ENCODE measurements at regions not wholly inside any gene's neighbourhood (a gene's known extent, or its start where the extent isn't known, plus 50 kb on each side); places are given as distances from the start of the nearest gene placed in this dataset.

GRCh38 chr18:57891707-57892391, 88.7 kb upstream of the ATP8B1 start:
- CTCF ChIA-PET = interaction anchor here (0.7 to 1.7 kb wide), 2 partner anchors 10 to 13 kb away, joined by 3 to 10 read pairs; no protein-coding TSS in a partner anchor
- peaks cover 2% of the 10 kb centered on the region; the same call in 1 of the 2 replicates for H3K27me3 ChIP-seq (ENCODE audit: control insufficient read depth, insufficient read depth, low read length)
- H3K36me3 ChIP-seq (ENCODE audit: control insufficient read depth, insufficient read depth, low read length) = no peaks in the 10 kb centered on the region
- TF ChIP-seq CTCF (IDR thresholded peaks at IDR 0.05; ENCODE audit: insufficient read depth, low read depth, low read length) = no peak
- POLR2A ChIA-PET = interaction anchor here (0.7 kb wide), 1 partner anchor 262 kb away, joined by 4 read pairs; no protein-coding TSS in a partner anchor
- H3K4me3 ChIP-seq (ENCODE audit: low read depth, low read length) = no peak overlapping the region
- DNase-seq (ENCODE audit: low read depth) = no peak

- Histone ChIP-seq H3K4me3 (ENCODE audit: low read depth, low read length) (no peak overlapping the region), H3K27me3 (ENCODE audit: control insufficient read depth, insufficient read depth, low read length) (peaks cover 2% of the 10 kb centered on the region; the same call in 1 of the 2 replicates), H3K36me3 (ENCODE audit: control insufficient read depth, insufficient read depth, low read length) (no peaks in the 10 kb centered on the region)
- DNase-seq (ENCODE audit: low read depth) = no peak
- CTCF ChIA-PET = interaction anchor here (1.1 to 1.7 kb wide), 3 partner anchors 8 to 11 kb away, joined by 3 to 10 read pairs (median 3); no protein-coding TSS in a partner anchor
- no peak for TF ChIP-seq CTCF (IDR thresholded peaks at IDR 0.05; ENCODE audit: insufficient read depth, low read depth, low read length)
- POLR2A ChIA-PET = no interaction called here
Observed at GRCh38 chr18:57890266-57890665, 87.2 kb upstream of the ATP8B1 start.

- TF ChIP-seq CTCF (IDR thresholded peaks at IDR 0.05; ENCODE audit: insufficient read depth, low read depth, low read length) = no peak
- CTCF ChIA-PET = interaction anchor here (1.6 kb wide), 1 partner anchor 9 kb away, joined by 3 read pairs; no protein-coding TSS in a partner anchor
- DNase-seq (ENCODE audit: low read depth) = no peak
- Histone ChIP-seq H3K36me3 (ENCODE audit: control insufficient read depth, insufficient read depth, low read length) (no peaks in the 10 kb centered on the region), H3K27me3 (ENCODE audit: control insufficient read depth, insufficient read depth, low read length) (peaks cover 2% of the 10 kb centered on the region; the same call in 1 of the 2 replicates), H3K4me3 (ENCODE audit: low read depth, low read length) (no peak overlapping the region)
- POLR2A ChIA-PET = no interaction called here
Observed at GRCh38 chr18:57889841-57890240, 86.7 kb upstream of the ATP8B1 start.

- ChIA-PET POLR2A (no interaction called here), CTCF (interaction anchor here (0.7 to 1.5 kb wide), 5 partner anchors 10 to 248 kb away, joined by 3 read pairs; no protein-coding TSS in a partner anchor)
- no peaks in the 10 kb centered on the region for H3K36me3 ChIP-seq (ENCODE audit: control insufficient read depth, insufficient read depth, low read length)
- H3K27me3 ChIP-seq (ENCODE audit: control insufficient read depth, insufficient read depth, low read length) = no peaks in the 10 kb centered on the region
- TF ChIP-seq CTCF (IDR thresholded peaks at IDR 0.05; ENCODE audit: insufficient read depth, low read depth, low read length) = no peak
- no peak overlapping the region for H3K4me3 ChIP-seq (ENCODE audit: low read depth, low read length)
- DNase-seq (ENCODE audit: low read depth) = no peak
Observed at GRCh38 chr18:57887543-57888383, 84.6 kb upstream of the ATP8B1 start.

GRCh38 chr18:57885931-57886330, 82.8 kb upstream of the ATP8B1 start:
- no peaks in the 10 kb centered on the region for H3K27me3 ChIP-seq (ENCODE audit: control insufficient read depth, insufficient read depth, low read length)
- H3K4me3 ChIP-seq (ENCODE audit: low read depth, low read length) = no peak overlapping the region
- CTCF ChIA-PET = interaction anchor here (0.6 kb wide), 1 partner anchor 11 kb away, joined by 3 read pairs; no protein-coding TSS in a partner anchor
- H3K36me3 ChIP-seq (ENCODE audit: control insufficient read depth, insufficient read depth, low read length) = no peaks in the 10 kb centered on the region
- DNase-seq (ENCODE audit: low read depth) = no peak
- TF ChIP-seq CTCF (IDR thresholded peaks at IDR 0.05; ENCODE audit: insufficient read depth, low read depth, low read length) = no peak
- POLR2A ChIA-PET = no interaction called here

Measured in BJ (cell line).